ENCODE measurements at regions not wholly inside any gene's neighbourhood (a gene's known extent, or its start where the extent isn't known, plus 50 kb on each side); places are given as distances from the start of the nearest gene placed in this dataset.

DNA sequence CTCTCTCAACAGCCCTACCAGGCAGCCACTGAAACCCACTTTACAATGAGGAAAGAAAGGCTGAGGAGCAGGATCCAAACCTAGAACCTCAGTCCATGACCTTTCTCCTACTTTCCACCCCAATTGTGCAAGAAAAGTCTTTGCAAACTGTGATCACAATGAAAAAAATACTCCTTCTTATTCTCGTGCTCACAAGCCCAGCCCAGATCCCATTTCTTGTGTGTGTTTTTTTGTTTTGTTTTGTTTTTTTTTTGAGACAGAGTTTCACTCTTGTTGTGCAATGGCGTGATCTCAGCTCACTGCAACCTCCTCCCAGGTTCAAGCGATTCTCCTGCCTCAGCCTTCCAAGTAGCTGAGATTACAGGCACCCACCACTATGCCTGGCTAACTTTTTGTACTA, 97.7 kb downstream of the CRYAA start:
- TF ChIP-seq, protein P1, sequence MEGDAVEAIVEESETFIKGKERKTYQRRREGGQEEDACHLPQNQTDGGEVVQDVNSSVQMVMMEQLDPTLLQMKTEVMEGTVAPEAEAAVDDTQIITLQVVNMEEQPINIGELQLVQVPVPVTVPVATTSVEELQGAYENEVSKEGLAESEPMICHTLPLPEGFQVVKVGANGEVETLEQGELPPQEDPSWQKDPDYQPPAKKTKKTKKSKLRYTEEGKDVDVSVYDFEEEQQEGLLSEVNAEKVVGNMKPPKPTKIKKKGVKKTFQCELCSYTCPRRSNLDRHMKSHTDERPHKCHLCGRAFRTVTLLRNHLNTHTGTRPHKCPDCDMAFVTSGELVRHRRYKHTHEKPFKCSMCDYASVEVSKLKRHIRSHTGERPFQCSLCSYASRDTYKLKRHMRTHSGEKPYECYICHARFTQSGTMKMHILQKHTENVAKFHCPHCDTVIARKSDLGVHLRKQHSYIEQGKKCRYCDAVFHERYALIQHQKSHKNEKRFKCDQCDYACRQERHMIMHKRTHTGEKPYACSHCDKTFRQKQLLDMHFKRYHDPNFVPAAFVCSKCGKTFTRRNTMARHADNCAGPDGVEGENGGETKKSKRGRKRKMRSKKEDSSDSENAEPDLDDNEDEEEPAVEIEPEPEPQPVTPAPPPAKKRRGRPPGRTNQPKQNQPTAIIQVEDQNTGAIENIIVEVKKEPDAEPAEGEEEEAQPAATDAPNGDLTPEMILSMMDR (IDR thresholded peaks at IDR 0.05; ENCODE audit: insufficient read depth, missing control alignments): no peak
- DNase-seq (ENCODE audit: insufficient read length, low spot score) (no peak), FAIRE-seq (no peak)

DNA sequence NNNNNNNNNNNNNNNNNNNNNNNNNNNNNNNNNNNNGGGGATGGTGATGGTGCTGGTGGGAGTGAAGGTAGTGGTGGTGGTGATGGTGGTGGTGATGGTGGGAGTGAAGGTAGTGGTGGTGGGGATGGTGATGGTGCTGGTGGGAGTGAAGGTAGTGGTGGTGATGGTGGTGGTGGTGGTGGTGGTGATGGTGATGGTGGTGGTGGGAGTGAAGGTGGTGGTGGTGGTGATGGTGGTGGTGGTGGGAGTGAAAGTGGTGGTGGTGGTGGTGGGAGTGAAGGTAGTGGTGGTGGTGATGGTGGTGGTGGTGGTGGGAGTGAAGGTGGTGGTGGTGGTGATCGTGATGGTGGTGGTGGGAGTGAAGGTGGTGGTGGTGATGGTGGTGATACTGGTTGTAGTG, 93.6 kb downstream of the CRYAA start:
- DNase-seq (ENCODE audit: insufficient read length, low spot score): no peak
- TF ChIP-seq, protein P1 (IDR thresholded peaks at IDR 0.05; ENCODE audit: insufficient read depth, missing control alignments): no peak
- no peak for FAIRE-seq

Data from D721Med (cell line).